NCI-H1048 (cell line): ENCODE measurements at regions not wholly inside any gene's neighbourhood (a gene's known extent, or its start where the extent isn't known, plus 50 kb on each side); places are given as distances from the start of the nearest gene placed in this dataset.

Experiments used
- DNase-seq: peaks from one replicate; lab custom pipeline; 2025; lab: John Stamatoyannopoulos, UW

- no peak for DNase-seq
Observed at GRCh38 chr6:113464536-113464935, 392.6 kb upstream of the MARCKS start.

DNA sequence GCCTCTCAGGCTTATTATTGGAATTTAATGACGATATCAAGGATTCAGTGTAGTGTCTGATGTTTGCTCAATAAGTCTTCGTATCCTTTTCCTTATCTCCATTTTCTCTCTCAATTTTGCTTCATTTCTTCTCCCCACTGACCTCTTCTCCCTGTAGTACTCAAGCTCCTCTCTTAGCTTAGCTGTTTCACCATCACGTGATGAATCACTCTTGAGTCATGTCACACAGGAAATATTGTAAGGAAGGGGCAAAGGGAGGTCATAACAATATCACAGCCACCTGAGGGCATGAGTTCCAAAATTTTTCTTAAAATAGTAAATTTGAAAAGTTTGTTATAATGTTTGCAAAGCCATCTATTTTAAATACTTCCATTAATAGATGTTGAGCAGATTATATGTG is 392.2 kb upstream of the MARCKS start:
- no peak for DNase-seq

- no peak for DNase-seq
Observed at GRCh38 chr6:113466526-113466925, 390.6 kb upstream of the MARCKS start.

DNA sequence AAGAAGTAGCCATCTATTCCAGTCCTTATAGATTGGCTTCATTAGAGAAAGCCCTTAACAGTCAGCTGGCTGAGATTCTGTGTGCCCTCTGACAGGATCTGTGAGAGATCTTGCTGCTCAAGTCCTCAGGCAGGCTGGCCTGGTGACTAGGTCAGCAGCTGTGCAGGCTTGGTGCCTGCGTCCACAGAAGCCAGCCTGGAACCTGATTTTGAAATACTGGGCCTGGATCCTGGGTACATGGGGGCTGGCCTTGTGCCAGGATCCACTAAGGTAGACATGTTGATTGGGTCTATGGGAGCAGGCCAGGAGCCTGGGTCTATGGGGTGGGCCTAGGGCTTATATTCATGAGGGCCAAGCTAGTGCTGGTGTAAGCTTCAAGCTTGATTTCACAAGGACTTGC is 381.8 kb upstream of the MARCKS start:
- DNase-seq: no peak

DNA sequence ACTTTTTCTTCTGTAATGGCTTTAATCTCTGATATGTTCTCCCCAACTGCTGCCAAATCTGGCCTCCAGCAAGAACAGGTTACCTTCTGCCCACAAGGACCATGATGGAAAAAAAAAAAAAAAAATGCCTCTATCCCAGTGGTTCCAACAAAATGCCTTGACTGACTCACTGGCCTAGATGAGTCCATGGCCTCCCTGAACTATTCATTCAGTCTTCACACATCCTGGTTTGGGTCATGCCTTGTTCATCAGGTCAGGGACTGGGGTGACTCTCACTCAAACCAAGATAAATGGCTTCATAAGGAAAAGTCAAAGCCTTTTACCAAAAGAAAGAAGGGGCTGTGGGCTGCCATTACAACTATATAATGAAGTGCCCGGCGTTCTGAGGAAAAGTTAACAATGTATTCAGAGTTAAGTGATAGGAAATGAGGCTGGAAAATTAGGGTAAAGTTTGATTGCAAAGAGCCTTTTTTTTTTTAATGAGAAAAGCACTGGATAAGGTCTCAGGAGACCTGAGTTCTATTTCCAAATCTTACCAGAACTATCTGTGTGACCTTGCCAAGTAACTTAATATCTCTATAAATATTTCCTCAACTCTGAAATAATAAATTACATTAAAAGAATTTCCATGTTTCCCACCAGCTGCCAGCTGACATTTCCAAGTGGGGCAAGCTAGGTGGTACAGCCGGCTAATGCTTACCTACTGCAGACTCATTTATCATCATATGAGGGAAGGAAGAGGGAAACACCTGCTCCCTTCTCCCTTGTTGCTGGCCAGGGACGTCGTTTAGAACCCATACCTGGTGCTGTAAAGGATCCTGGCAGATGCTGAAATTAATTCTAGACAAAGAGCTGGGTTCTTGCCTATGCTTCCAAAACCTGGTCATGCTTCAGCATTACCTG is 380.0 kb upstream of the MARCKS start:
- no peak for DNase-seq

- DNase-seq: no peak
Observed at GRCh38 chr6:113480616-113481015, 376.5 kb upstream of the MARCKS start.

GRCh38 chr6:113481458-113481857 is 375.7 kb upstream of the MARCKS start:
- DNase-seq: no peak

GRCh38 chr6:113481910-113482309 is 375.2 kb upstream of the MARCKS start:
- DNase-seq: no peak

GRCh38 chr6:113482771-113483170 is 374.4 kb upstream of the MARCKS start:
- DNase-seq: no peak

DNA sequence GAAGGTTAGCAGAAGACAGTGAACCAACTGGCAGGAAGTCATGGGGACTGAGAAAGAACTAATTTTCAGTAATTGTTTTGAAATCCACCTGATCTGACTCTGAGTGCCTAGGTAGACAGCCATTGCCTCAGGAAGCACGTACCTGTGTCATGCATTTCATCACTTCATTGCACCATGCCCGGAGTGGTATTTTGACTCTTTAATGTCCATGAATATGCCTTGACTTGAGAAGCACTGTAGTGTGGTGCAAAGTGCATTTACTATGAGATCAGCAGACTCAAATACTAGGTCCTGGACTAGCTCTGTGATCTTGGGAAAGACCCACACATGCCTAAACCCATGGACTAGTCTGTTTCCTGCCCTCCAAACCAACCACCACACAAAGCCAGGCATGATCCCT is 370.9 kb upstream of the MARCKS start:
- no peak for DNase-seq

DNA sequence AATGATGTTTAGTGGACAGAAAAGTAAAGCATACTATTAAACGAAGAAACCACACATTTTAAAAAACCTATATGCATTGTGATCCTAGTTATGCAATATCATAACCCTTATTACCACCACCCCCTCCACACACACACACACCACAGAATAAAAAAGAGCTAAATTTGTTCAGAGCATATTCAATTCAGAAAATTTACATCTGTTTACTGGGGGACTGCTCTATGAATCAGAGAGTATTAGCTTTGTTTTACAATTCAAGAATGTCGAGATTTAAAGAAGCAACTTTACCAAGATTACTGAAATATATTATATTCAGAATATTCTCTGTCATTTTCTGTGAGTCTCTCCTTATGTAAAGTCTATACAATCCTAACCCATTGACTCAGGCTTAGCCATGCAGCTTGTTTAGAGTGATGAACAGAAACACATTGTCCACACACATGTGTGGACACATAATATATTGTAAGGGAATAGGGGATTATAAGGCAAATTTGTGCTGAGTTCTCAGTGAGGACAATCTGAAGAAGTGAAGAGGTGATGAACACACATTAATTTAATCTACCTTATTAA is 369.6 kb upstream of the MARCKS start:
- DNase-seq: no peak

DNA sequence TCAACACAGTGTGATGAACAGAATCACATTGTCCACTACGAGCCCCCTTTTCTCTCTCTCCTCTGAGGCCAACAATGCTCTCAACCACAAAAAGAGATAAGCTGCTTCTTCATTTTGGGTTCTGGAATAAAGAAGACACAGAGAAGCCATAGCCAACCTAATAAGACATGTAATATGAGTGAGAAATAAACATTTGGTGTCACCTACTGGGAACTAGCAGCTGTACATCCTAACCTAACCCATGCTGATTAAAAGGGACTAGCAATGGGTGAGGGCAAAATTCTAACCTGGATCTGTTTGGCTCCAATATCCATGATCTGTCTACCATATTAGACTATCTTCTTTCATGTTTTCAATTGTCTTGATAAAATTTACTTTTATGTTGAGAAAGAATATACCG is 369.1 kb upstream of the MARCKS start:
- no peak for DNase-seq

- no peak for DNase-seq
Observed at GRCh38 chr6:113488812-113489685, 368.1 kb upstream of the MARCKS start.

DNA sequence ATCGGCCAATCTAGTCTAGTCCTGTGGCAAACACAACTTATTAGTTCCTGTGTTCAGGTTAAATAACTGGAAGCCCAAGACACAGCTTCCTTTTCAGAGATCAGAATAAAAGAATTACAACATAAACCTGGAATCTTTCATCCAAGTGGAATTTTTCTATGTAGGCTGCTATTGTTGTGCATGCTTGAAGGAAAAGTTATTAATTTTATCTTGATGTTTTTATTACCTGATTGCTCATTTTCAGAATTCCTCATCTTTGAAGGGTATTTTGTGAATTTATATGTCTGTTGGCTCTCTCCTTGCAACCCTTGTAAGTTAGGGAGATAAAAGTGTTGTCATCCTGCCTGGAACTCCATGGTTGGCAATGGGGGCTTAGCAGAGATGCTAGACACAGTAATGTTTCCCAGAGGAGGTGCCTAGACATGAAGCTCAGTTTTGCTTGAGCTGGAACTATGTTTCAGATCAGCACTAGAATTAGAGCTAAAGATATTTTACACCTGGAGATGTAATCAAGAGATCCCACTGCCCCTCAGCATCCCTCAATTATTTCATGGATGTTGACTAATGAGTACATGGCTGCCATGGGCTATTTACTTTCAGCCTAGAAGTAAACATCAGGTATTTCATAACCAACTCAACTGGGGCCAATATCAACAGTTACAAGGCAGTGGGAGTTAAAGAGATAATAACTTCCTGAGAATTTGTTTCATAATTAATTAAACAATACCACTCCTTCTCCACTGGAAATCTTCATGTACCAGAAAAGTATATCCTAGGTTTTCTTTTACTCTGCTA is 367.0 kb upstream of the MARCKS start:
- DNase-seq: no peak

- no peak for DNase-seq
Observed at GRCh38 chr6:113491376-113491775, 365.8 kb upstream of the MARCKS start.

GRCh38 chr6:113493991-113494390 is 363.2 kb upstream of the MARCKS start:
- no peak for DNase-seq

GRCh38 chr6:113495521-113495920 is 361.6 kb upstream of the MARCKS start:
- no peak for DNase-seq

GRCh38 chr6:113496166-113496565 is 361.0 kb upstream of the MARCKS start:
- DNase-seq: no peak

DNA sequence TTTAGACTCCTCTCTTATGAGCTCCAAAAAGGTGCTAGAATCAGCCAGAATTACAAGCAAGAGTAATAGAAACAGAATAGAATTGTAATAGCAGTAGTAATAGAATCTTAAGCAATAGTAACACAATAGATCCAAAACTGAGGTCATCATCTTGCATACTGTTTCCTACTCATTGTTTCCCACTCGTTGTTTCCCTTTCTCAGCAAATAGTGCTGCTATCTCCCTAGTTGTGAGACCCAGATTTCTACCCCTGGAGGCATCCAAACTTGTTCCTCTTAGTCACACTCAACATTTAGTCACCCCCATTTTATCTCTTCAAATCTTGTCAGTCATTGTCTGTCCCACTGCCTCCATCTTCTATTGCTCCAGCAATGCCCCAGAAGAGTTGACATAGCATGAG is 356.9 kb upstream of the MARCKS start:
- no peak for DNase-seq

DNA sequence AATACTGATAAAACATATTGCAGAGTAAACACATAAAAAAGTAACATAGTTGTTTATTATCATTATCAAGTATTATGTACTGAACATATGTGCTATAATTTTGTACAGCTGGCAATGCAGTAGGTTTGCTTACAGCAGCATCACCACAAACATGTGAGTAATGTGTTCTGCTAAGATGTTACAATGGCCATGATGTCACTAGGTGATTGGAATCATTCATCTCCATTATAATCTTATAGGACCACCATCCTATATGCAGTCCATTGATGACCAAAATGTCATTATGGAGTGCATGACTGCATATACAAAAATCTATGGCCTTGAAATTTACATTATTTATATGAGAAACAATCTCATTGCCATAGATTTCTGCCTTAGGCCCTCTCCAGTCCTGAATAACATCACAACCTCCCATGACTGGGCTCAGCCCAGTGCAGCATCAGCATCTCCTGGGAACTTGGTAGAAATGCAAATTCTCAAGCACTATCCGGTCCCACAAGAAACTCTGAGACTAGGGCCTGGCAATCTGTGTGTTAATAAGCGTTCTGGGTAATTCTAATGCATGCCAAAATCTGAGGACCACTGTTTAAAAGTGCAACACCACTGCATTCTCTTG is 352.0 kb upstream of the MARCKS start:
- no peak for DNase-seq

GRCh38 chr6:113508249-113508648 is 348.9 kb upstream of the MARCKS start:
- no peak for DNase-seq
